HG03196 (cell line): ENCODE measurements at regions not wholly inside any gene's neighbourhood (a gene's known extent, or its start where the extent isn't known, plus 50 kb on each side); places are given as distances from the start of the nearest gene placed in this dataset.

Experiments used
- ATAC-seq: cut with Tn5 transposase; IDR thresholded peaks from one replicate; pipeline ENCODE4 v1.9.1; 2021; ENCODE audit not compliant: unreplicated experiment

DNA sequence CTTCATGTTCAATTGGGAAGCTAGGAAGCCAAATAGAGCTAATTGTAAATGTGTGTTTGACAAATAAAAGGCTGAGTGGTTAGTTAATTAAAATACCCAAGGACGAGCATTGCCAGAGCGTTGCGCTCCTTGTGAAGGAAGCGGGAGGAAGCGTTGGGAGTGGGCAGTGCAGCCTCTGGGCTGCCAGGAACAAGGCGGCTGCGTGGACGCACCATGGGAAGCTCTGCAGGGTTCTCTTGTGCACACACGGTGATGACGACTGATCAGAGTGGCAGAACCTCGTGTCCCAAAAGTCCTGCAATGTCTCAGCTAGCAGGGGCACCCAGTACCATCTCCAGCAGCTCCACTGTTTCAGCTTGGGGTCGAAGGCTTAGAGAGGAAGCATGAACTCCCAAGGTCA lies 546.6 kb upstream of the TMEM132C start:
- ATAC-seq: no peak

DNA sequence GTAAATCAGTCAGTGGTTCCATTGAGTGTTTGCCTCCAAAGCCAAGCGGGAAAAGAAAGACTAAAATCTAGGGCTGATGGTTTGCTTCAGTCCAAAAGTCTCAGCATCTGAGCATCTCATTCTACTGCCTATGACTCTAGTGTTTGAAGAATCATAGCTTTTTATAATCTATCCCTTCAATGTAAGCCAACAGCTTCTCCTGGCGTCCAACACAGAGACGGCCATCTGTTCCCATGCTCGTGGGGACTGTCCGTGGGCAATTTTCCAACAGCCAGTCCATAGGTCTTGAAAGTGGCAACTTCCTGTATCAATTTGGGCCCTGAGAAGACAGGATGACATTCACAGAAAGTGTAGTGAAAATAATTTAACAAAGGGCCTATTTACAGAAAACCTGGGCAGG lies 544.4 kb upstream of the TMEM132C start:
- ATAC-seq: no peak

DNA sequence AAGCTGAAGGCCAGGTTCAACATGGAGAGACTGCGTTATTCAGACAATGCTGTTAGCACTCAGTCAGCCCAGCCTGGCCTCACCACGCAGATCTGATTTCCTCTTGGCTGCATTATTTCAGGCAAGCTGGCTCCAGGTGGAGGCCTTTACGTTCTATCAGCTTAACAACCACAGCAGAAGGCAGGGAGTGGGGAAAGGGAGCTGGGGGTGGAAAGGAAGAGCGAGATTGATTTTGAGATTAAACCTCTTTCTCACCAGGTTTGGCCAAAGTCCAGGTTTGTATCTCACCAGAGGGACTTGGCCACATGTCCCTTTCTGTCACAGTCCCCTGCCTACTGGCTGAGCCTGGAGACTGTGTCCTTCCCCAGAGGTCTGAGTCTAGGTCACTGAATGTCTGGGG lies 543.7 kb upstream of the TMEM132C start:
- no peak for ATAC-seq

DNA sequence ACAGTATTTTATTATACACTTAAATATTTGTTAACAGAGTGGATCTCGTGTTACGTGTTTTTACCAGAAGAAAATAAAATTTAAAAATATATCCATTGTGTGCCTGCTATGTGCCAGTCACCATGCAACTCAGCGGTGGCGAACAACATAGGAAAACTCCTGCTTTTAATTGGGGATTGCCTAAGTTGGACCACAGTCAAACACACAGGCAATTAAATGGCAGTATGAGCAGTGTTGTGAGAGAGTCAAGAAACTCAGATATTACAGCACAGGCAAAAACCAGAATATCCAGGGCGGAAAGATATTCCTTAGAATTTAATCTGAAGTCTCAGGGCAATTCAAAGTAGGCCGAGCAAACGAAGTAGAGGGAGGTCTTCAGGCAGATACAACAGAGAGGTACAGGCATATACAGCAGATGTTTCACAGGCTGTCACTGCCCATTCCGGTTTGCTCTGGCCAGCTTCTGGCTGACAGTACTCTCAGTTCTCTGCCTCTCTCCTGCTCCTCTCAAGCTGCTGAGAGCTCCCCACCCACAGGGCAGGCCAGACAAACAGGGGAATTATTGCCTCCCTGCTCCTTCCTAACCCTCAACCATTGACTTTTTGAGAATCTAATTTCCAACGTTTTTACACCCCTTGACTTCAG lies 540.2 kb upstream of the TMEM132C start:
- no peak for ATAC-seq

DNA sequence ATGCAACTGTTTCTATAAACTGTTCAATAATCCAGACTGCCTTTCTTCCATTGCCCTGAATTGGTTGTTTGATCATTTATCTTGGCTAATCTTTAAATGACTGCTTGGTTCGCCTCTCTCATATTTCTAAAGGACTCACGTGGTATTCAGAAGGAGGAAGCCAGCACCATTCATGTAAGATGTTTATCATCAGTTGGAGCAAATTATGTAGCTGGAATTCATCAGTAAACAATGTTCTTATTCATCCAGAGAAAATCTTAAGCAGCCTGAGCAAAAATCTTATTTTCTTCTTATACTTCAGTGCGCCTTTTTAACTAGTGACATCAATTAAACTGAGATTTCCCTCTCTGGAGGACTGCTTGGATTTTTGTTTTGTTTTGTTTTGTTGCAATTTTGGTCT lies 538.7 kb upstream of the TMEM132C start:
- ATAC-seq: no peak

DNA sequence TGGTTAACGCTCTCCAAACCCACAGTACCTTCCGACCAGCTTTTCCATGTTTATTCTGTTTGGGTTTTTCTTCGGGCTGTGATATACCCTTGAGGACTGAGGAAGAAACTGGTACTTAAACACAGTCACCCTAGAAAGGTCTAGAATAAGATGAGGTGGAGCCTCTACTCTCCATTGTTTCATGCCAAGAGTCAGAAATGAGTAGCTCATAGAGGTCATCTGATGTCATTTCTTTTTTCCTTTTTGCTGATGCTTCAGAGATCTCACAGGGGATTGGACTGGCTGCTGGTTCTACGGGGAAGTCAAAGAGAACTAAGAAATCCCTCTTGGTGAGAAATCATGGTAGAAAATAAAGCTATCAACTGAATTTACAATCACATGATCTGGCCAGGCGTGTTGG lies 538.2 kb upstream of the TMEM132C start:
- ATAC-seq: no peak

DNA sequence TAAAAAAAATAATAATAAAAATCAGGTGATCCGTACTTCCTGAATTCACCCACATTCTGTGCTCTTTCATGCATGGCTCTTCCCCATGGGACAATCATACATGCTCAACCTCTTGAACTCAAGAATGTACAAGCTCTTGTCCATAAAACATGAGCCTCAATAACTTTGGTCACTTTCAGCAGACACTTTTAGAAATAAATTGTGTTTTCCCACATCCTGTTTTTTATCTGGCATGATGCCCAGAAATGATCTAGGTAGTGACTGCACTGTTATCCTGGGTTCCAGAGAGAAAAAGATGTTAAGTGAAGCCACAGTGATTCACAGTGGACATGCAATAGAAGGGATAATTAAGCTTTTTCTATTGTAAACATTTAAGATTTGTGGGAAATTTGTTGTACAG lies 537.6 kb upstream of the TMEM132C start:
- no peak for ATAC-seq

DNA sequence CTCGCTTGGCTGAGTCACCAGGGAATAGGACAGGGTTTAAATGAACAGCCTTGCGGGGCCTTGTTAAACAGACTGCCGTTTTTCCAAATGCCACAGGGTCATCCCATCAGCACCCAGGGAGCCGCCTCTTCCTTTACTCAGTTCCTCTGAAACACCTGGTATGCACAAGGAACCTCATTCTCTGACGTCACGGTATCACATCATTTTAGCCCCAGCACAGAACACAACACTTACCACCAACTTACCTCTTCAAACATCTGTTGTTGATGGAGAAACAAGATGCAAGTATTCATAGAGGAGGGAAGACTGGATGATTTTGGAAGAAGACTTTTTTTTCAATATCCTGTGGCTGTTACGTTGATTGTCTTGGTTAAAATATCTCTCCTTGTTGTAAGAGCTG lies 535.3 kb upstream of the TMEM132C start:
- no peak for ATAC-seq

DNA sequence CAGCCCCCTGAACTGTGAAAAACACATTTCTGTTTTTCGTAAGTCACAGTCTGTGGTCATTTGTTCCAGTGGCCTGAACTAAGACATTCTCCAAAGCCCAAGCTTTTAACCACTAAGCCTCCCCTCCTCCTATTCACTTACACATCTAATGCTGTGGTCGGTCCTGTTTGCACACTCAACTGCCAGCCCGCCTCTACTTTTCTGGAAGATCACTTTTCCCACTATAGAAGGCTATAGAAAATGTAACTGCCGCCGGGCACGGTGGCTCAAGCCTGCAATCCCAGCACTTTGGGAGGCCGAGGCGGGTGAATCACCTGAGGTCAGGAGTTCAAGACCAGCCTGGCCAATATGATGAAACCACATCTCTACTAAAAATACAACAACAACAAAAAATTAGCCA lies 524.7 kb upstream of the TMEM132C start:
- no peak for ATAC-seq

DNA sequence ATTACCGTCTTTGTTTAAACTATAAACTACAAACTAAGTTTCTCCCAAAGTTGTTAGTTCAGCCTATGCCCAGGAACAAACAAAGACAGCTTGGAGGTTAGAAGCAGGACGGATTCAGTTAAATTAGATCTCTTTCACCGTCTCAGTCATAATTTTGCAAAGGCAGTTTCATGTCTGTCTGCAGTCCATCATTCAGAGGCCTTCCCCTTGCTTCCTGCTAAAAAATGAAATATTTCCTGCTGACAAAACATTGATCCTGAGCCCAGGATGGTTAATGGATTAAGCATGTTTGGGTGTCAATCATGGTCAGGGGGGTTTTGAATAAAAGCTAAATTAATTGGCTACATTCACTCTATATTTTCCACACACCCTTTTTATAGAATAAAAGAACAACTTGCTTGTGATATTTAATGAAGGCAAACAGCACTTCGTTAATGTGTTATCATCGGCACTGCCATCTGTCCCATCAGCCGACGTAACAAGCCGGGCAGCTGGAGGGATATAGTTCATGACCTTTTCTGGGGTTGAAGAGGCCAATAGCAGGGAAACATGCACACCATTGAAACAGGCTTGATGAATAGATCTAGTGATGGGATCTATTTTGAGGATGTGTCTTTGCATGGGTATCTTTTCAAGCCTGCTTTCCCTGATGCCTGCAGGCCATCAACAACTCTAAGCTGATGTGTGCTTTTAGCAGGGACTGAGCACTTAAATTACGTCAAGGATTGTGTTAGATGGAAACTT lies 521.3 kb upstream of the TMEM132C start:
- no peak for ATAC-seq

DNA sequence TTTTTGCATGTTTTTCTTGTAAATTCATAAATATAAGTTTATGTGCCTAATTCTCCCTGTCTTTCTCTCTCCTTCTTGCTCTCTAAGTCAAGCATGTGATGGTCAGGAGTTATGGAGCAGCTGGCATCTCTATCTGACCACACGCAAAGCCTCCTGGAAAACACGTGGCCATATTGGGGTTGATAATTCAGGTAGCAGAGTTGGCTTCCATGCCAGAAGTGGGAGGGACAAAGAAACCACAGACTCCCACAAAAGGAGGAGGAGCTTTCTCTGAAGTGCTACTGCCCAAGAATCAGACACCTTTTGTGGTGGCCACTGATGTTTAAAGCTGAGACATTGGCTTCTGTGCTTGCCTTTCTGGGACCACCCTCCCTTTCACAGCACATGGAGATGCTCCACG lies 517.6 kb upstream of the TMEM132C start:
- no peak for ATAC-seq

DNA sequence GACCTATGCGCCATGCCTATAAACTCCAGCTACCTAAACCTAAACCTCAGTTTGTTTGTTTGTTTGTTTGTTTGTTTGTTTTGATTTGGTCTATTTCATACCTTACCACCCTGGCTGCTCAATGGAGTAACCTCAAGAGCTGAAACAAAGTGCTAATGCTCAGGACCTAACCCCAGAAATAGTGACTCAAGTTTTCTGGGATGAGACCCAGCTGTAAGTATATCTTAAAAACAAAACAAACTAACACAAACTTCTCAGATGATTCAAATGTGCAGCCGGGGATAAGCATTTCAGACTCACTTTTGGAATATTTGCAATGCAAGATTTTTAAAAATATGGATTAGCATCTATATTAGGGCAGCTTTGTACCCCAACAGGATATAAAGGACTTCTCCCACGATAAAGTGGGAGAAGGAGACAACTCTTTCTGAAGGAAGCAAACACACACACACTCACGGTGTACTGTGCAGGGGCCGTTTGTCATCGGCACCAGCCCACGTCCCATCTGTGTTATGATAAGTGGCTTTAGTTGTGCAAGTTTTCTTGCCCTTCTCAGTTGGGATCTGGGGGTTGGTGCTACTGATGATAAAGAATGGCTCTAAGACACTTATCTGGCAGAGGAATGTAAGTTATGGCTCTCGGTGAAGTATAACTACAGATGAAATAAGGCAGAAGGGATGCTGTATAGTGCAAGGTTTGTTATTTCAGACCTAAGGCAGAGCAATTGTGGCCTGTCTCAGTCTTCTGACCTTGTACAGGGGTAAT lies 516.7 kb upstream of the TMEM132C start:
- no peak for ATAC-seq

DNA sequence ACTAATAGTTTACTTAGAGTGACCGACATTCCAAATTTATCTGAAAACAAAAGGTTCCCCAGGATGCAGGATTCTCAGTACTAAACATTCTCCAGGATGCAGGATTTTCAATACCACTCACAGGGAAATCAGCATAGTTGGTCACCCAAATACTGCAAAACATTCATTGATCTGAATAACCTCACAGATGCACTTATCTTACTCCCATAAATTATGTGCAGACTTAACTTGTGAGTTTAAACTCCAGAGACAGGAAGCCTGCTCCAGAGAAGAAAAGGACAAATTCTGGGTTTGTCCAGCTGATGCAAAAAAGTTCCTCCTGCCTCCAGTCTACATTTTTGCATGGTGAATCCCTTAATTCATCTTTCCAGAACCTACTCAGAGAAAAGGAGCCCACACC lies 514.2 kb upstream of the TMEM132C start:
- ATAC-seq: no peak

DNA sequence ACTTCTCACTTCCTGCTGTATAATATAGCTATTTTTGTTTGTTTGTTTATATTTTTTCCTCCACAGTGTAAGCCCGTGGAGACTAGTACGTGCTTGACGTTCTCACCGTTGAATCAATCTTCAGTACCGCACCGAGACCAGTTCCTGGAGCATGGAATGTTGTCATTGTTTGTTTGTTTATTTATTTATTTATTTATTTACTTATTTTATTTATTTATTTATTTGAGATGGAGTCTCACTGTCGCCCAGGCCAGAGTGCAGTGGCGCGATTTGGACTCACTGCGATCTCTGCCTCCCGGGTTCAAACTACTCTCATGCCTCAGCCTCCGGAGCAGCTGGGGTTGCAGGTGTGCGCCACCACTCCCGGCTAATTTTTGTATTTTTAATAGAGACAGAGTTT lies 506.6 kb upstream of the TMEM132C start:
- no peak for ATAC-seq

DNA sequence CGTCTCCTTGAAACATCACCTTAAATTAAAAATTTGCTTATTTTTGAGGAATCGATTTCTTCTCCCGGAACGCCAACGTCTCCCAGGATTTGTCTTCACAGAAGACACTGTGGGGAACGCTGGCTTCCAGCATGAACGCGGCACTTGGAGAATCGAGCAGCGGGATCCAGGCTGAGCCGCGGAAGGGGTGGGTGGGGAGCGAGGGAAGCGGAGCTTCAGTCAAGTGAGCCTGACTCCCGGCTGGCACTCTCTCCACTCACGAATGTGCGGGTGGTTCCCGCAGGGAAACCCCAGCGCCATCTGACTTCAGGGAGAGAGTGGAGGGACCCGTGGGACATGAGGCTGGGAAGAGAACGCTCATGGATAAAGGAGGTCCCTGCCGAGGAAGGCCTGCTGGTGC lies 506.0 kb upstream of the TMEM132C start:
- no peak for ATAC-seq

DNA sequence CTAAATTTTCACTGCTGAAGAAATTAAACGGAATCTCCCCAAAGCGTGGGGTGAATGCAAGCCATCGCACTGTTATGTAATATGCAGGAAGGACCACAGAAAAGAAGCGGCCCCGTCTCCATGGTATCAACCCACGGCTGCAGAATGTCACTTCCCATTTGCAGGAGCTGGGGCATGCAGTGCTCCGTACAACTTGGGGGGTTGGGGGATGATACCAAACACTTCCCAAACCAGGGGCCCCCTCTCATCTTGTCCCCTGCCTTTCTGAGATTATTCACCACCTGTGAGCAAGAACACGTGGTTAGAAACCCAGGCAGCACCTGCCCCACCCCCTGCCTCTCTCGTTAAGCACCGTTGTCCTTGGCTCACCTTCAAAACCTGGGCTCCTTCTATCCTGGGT lies 505.1 kb upstream of the TMEM132C start:
- ATAC-seq: no peak

DNA sequence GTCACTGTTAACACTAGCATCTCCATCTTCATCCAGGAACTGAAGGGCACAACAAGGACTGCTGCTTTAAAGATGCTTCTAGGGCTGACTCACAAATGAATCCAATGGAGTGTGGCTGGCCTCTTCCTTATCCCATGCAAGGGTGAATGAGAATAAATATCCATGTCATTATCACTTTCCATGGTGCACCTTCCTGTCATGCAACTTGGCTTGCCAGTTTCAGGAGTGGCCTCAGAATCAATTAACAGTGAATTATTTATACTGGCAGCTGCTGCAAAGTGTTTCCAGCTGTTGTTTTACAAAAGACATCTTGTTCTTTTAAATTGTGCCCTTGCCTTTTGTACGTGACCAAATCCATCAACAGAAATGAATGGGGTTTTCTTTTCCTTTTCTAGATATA lies 499.3 kb upstream of the TMEM132C start:
- ATAC-seq: no peak

DNA sequence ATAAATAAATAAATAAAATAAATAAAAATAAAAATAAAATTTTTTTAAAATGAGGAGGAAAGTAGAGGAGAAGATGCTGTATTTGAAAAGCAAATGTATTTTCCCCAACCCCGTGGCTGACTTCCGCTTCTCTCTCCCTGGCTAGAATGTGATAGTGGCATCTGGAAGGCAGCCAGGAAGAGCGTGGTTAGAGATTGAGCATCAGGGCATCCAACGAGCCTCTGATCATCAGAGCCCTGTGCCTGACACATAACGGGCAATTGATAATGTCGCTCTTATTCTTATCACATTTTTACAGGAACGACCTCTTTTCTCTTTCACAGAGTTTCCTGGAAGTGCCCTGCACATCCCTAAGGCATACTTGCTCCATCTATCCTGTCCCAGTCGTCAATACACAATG lies 496.9 kb upstream of the TMEM132C start:
- no peak for ATAC-seq

DNA sequence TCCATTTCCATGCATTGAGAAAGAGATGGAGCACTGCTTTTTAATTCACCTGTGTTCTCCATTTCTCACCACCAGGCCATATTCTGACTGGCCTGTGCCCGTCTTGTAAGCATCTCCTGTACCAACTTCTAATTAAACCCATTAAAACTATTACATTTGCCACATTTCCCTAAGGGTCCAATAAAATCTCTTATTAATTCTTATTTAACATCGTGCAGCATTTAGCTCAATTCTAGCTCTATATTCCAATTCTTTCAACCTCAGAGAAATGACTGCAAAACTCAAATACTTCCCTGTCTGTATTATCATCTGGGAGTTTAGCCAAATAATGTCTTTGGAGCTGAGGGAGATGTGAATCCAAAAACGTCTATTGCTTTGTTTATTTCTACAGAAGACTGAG lies 495.4 kb upstream of the TMEM132C start:
- no peak for ATAC-seq

DNA sequence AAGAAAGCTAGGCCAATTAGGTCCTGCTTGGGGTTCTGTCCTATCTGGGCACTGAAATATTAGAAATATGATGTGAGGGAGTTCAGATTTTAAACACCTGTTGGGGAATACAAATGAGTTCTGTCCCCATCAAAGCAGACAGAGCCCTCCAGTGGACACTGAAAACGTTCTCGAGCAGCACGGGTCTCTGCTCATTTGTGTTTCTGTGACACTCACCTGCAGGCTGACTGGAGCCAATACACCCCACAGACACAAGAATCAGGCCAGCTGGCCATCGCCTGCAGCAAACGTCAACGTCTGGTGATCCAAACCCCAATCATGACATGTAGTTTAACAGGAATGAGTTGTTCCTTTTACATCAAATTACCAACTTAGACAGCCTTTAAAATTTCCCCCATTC lies 493.4 kb upstream of the TMEM132C start:
- ATAC-seq: no peak

DNA sequence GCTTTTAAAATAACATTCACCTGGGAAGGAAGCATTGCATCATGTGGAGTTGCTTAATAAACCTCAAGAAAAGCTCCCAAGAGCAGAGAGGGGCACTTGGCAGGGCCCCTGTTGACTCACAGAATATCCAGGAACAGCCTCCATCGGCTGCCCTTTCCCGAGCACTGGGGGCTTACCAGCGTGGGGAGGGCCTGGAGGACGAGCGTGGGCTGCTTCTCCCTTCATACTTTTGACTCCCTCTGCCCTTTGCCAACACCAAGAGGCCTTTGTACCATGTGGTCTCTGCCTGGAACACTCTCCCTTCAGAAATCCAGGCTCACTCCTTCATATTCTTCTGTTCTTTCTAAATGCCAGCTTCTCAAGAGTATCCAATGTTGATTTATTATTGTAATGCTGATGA lies 492.1 kb upstream of the TMEM132C start:
- no peak for ATAC-seq

DNA sequence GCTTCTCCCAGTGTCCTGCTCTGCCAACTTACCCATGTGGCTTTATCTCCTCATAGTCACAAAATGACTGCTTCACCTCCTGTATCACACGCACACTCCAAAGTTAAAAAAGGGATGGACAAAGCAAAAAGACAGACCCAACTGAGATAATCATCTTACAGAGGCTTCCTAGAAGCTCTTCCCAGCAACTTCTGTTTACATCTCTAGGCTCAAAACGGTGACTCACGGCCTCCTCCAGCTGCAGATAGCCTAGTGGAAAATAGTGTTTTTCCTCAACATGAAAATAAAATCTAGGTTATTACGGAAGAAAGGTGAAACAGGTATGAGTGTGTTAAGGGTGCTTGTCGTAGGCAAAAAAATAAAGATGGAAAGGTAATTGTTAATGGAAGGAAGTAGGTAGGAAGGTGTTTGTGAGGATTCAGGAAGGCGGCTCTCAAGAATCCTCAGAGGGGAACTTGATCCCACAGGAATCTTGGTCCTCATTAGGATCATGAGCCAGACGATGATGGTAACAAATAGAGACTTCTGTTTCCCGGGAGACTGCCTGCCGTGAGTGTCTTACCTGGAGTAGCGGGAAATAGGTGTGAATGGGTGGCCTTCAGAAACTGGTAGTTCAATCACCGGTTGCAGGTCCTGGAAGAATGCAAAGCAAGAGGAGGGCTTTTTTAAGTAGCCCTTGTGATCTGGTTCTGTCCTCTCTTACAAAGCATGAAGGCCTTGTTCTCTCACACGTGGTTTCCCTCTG lies 487.5 kb upstream of the TMEM132C start:
- ATAC-seq: no peak
